Thoracic aorta (tissue), 2 donors: ENCODE measurements at regions not wholly inside any gene's neighbourhood (a gene's known extent, or its start where the extent isn't known, plus 50 kb on each side); places are given as distances from the start of the nearest gene placed in this dataset.
A peak's percentile ranks its signal among the peaks of the same experiment; 100 is the strongest.

Experiments used
- ATAC-seq: fragments of 150-250 bp; one replicate; pipeline ENCODE4 v1.8.0; 2017; ENCODE audit warnings: low read depth; ENCODE audit not compliant: insufficient number of reproducible peaks, low FRiP score
- DNase-seq: peaks from one replicate; pipeline ENCODE4 v3.0.0-alpha.2; 2020; ENCODE audit warnings: low spot score
- H3K27ac ChIP-seq, 2 donors: fragments of 200-600 bp; sonication (generic); 1 replicate in 1 of 2; 2 replicates in 1 of 2; pipeline ENCODE4 v1.5.1; 2016; ENCODE audit warnings: mild to moderate bottlenecking in 2 of 2, moderate library complexity in 2 of 2
- H3K27me3 ChIP-seq: fragments of 200-600 bp; sonication (generic); replicated peaks from 2 replicates; pipeline ENCODE4 v1.6.0; 2016; ENCODE audit warnings: mild to moderate bottlenecking; ENCODE audit not compliant: insufficient read depth
- H3K36me3 ChIP-seq: fragments of 200-600 bp; sonication (generic); one replicate; pipeline ENCODE4 v1.5.1; 2016
- H3K4me1 ChIP-seq, 2 donors: fragments of 200-600 bp; sonication (generic); 1 replicate in 1 of 2; 2 replicates in 1 of 2; pipeline versions ENCODE4 v1.5.1 to v1.6.0; 2016; ENCODE audit warnings: low read depth in 2 of 2, mild to moderate bottlenecking in 1 of 2; ENCODE audit not compliant: control insufficient read depth in 1 of 2
- H3K4me3 ChIP-seq: fragments of 200-600 bp; sonication (generic); 2 replicates; pipeline ENCODE4 v1.5.1; 2016; ENCODE audit warnings: mild to moderate bottlenecking
- H3K9me3 ChIP-seq: fragments of 200-600 bp; sonication (generic); 2 replicates; pipeline ENCODE4 v1.5.1; 2016
- CTCF ChIP-seq: fragments of 200-600 bp; sonication (generic); IDR thresholded peaks from one replicate; pipeline ENCODE4 v1.5.1; 2019; ENCODE audit warnings: antibody characterized with exemption

- DNase-seq (no peak), ATAC-seq (no peak)
- TF ChIP-seq CTCF, result no peak
- Histone ChIP-seq H3K9me3 (no peaks in the 10 kb centered on the region), H3K4me1 (no peaks in the 10 kb centered on the region), H3K4me3 (no peak overlapping the region), H3K36me3 (no peaks in the 10 kb centered on the region), H3K27ac (no peak overlapping the region), H3K27me3 (no peaks in the 10 kb centered on the region)
These were observed 62.1 kb upstream of the F3 start for GRCh38 chr1:94603663-94604062.

- TF ChIP-seq CTCF, result no peak
- DNase-seq (no peak), ATAC-seq (no peak)
- no peaks in the 10 kb centered on the region for H3K9me3 ChIP-seq
- no peaks in the 10 kb centered on the region for H3K4me1 ChIP-seq
- no peaks in the 10 kb centered on the region for H3K27me3 ChIP-seq
- H3K36me3 ChIP-seq, result no peaks in the 10 kb centered on the region
- H3K27ac ChIP-seq, result no peak overlapping the region
- no peak overlapping the region for H3K4me3 ChIP-seq
These were observed 61.5 kb upstream of the F3 start for GRCh38 chr1:94602802-94603625.

- no peaks in the 10 kb centered on the region for H3K36me3 ChIP-seq
- DNase-seq (no peak), ATAC-seq (no peak)
- no peak overlapping the region for H3K4me3 ChIP-seq
- no peak for TF ChIP-seq CTCF
- no peaks in the 10 kb centered on the region for H3K9me3 ChIP-seq
- no peak overlapping the region for H3K27ac ChIP-seq
- H3K27me3 ChIP-seq, result no peaks in the 10 kb centered on the region
- no peaks in the 10 kb centered on the region for H3K4me1 ChIP-seq
These were observed 60.8 kb upstream of the F3 start for GRCh38 chr1:94602316-94602715.

- Histone ChIP-seq H3K36me3 (no peaks in the 10 kb centered on the region), H3K4me3 (no peak overlapping the region), H3K27ac (no peak overlapping the region), H3K27me3 (no peaks in the 10 kb centered on the region), H3K9me3 (no peaks in the 10 kb centered on the region), H3K4me1 (no peaks in the 10 kb centered on the region)
- DNase-seq, result no peak
- TF ChIP-seq CTCF, result no peak
- no peak for ATAC-seq
These were observed 59.0 kb upstream of the F3 start for GRCh38 chr1:94600556-94600955.

- Histone ChIP-seq H3K4me3 (no peak overlapping the region), H3K9me3 (no peaks in the 10 kb centered on the region), H3K27me3 (no peaks in the 10 kb centered on the region), H3K4me1 (no peaks in the 10 kb centered on the region), H3K27ac (no peak overlapping the region), H3K36me3 (no peaks in the 10 kb centered on the region)
- TF ChIP-seq CTCF, result peak; percentile 47
- no peak for ATAC-seq
- DNase-seq, result no peak
These were observed 57.7 kb upstream of the F3 start for GRCh38 chr1:94599095-94599813.
